C4-2B (cell line): ENCODE measurements at regions not wholly inside any gene's neighbourhood (a gene's known extent, or its start where the extent isn't known, plus 50 kb on each side); places are given as distances from the start of the nearest gene placed in this dataset.

Experiments
- CTCF ChIP-seq: fragments of 450-650 bp; conservative IDR thresholded peaks from 2 replicates; pipeline ENCODE4 v1.5.1; 2017; ENCODE audit warnings: mild to moderate bottlenecking
- ZFX ChIP-seq: fragments of 450-650 bp; IDR thresholded peaks from 2 replicates; pipeline ENCODE4 v1.6.1; 2017

DNA sequence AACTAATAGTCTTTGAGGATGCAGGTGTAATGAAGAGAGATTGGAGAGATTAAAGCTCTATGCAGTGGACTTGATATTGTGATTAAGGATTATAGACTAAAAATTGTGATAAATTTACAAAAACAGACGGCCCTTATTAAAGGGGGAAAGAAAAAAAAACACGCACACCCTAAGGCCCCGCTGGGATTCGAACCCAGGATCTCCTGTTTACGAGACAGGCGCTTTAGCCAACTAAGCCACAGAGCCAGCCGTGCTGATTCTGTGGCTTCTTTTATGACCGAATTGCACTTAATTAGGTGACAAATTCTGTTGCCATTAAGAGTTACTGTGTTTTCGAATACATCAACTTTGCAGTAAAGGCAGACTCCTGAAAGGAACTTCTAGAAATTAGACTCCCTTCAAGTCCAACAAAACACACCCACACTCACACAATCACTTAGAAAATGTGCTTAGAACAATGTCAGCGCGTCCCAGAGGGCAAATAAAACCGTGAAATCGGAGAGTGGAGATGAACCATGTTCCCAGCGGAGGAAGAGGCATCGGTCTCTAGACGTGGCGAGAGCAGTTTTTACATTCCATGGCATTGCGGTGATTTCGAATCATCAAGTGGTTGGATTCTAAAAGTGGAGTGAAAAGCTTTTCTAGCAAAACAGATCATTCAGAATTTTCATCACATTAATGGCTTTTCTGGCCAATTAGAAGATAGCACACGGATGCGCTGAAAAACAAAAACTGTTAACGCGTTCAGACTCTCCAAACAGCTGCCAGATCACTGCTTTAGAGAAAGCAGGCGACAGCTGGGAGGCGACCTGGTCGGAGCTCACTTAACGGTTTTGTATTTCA is 122.6 kb downstream of the GPX5 start:
- TF ChIP-seq CTCF: no peak
- no peak for TF ChIP-seq ZFX
